ENCODE measurements at regions not wholly inside any gene's neighbourhood (a gene's known extent, or its start where the extent isn't known, plus 50 kb on each side); places are given as distances from the start of the nearest gene placed in this dataset.

- intact Hi-C loops (cut with DNase I, micrococcal nuclease), result no loop called here
- no peak for TF ChIP-seq CTCF (IDR thresholded peaks at IDR 0.05)
- H3K9me3 ChIP-seq, result no peaks in the 10 kb centered on the region
- ATAC-seq (peak; percentile 62), DNase-seq (no peak)
- no peaks in the 10 kb centered on the region for H3K36me3 ChIP-seq (ENCODE audit: low read depth)
- H3K4me1 ChIP-seq (ENCODE audit: low read depth), result no peaks in the 10 kb centered on the region
- no peak overlapping the region for H3K4me3 ChIP-seq
Measured at GRCh38 chr1:13990939-13991338, 291.0 kb downstream of the PRDM2 start.

- DNase-seq (no peak), ATAC-seq (no peak)
- TF ChIP-seq CTCF (IDR thresholded peaks at IDR 0.05), result no peak
- Histone ChIP-seq H3K4me1 (ENCODE audit: low read depth) (no peaks in the 10 kb centered on the region), H3K9me3 (no peaks in the 10 kb centered on the region), H3K36me3 (ENCODE audit: low read depth) (no peaks in the 10 kb centered on the region), H3K4me3 (no peak overlapping the region)
- intact Hi-C loops (cut with DNase I, micrococcal nuclease), result no loop called here
Measured at GRCh38 chr1:13992489-13993285, 292.7 kb downstream of the PRDM2 start.

GRCh38 chr1:13994386-13994785 is 294.4 kb downstream of the PRDM2 start:
- DNase-seq (no peak), ATAC-seq (no peak)
- H3K4me1 ChIP-seq (ENCODE audit: low read depth), result no peaks in the 10 kb centered on the region
- no peak for TF ChIP-seq CTCF (IDR thresholded peaks at IDR 0.05)
- intact Hi-C loops (cut with DNase I, micrococcal nuclease), result no loop called here
- H3K36me3 ChIP-seq (ENCODE audit: low read depth), result no peaks in the 10 kb centered on the region
- H3K4me3 ChIP-seq, result no peak overlapping the region
- H3K9me3 ChIP-seq, result peaks cover 6% of the 10 kb centered on the region

GRCh38 chr1:13996334-13996733 is 296.3 kb downstream of the PRDM2 start:
- Histone ChIP-seq H3K4me1 (ENCODE audit: low read depth) (no peaks in the 10 kb centered on the region), H3K9me3 (peaks cover 15% of the 10 kb centered on the region), H3K36me3 (ENCODE audit: low read depth) (no peaks in the 10 kb centered on the region), H3K4me3 (no peak overlapping the region)
- no peak for DNase-seq
- intact Hi-C loops (cut with DNase I, micrococcal nuclease), result no loop called here
- ATAC-seq, result no peak
- TF ChIP-seq CTCF (IDR thresholded peaks at IDR 0.05), result no peak

- no peaks in the 10 kb centered on the region for H3K4me1 ChIP-seq (ENCODE audit: low read depth)
- no peak for ATAC-seq
- no peak for TF ChIP-seq CTCF (IDR thresholded peaks at IDR 0.05)
- no peak for DNase-seq
- H3K4me3 ChIP-seq, result no peak overlapping the region
- H3K9me3 ChIP-seq, result peaks cover 21% of the 10 kb centered on the region
- intact Hi-C loops (cut with DNase I, micrococcal nuclease), result no loop called here
- H3K36me3 ChIP-seq (ENCODE audit: low read depth), result no peaks in the 10 kb centered on the region
Measured at GRCh38 chr1:14003552-14003951, 303.6 kb downstream of the PRDM2 start.

Data from mucosa of descending colon (tissue), 3 donors.